ENCODE measurements at regions not wholly inside any gene's neighbourhood (a gene's known extent, or its start where the extent isn't known, plus 50 kb on each side); places are given as distances from the start of the nearest gene placed in this dataset.

GRCh38 chr2:134190807-134191203, 63.1 kb upstream of the MGAT5 start:
- TF ChIP-seq CTCF (IDR thresholded peaks at IDR 0.05), result no peak
- TF ChIP-seq POLR2A (IDR thresholded peaks at IDR 0.05), result no peak
- TF ChIP-seq EP300 (IDR thresholded peaks at IDR 0.05; ENCODE audit: low read depth), result no peak
- no peak for TF ChIP-seq POLR2AphosphoS5 (IDR thresholded peaks at IDR 0.05)
